Parathyroid adenoma (tissue), 2 donors: ENCODE measurements at regions not wholly inside any gene's neighbourhood (a gene's known extent, or its start where the extent isn't known, plus 50 kb on each side); places are given as distances from the start of the nearest gene placed in this dataset.

ENCODE experiments used
- H2AFZ ChIP-seq: fragments of 300-600 bp; sonication (generic); one replicate; pipeline ENCODE4 v1.7.0; 2017; ENCODE audit warnings: antibody characterized with exemption, mild to moderate bottlenecking
- H3K27ac ChIP-seq: fragments of 300-600 bp; sonication (generic); one replicate; pipeline ENCODE4 v1.7.0; 2017
- H3K27me3 ChIP-seq: fragments of 300-600 bp; sonication (generic); one replicate; pipeline ENCODE4 v1.7.0; 2017; ENCODE audit warnings: low read length; ENCODE audit not compliant: control insufficient read depth, insufficient read depth
- H3K36me3 ChIP-seq: fragments of 300-600 bp; sonication (generic); one replicate; pipeline ENCODE4 v1.7.0; 2017; ENCODE audit warnings: low read length; ENCODE audit not compliant: control insufficient read depth, insufficient read depth
- H3K4me1 ChIP-seq: fragments of 300-600 bp; sonication (generic); one replicate; pipeline ENCODE4 v1.7.0; 2017; ENCODE audit warnings: control low read depth
- H3K4me2 ChIP-seq: fragments of 300-600 bp; sonication (generic); one replicate; pipeline ENCODE4 v1.7.0; 2017; ENCODE audit warnings: low read length
- H3K4me3 ChIP-seq: fragments of 300-600 bp; sonication (generic); one replicate; pipeline ENCODE4 v1.7.0; 2017; ENCODE audit warnings: low read depth, low read length
- H3K79me2 ChIP-seq: fragments of 300-600 bp; sonication (generic); one replicate; pipeline ENCODE4 v1.7.0; 2017; ENCODE audit warnings: control low read depth
- H3K9ac ChIP-seq: fragments of 300-600 bp; sonication (generic); one replicate; pipeline ENCODE4 v1.7.0; 2017; ENCODE audit warnings: mild to moderate bottlenecking
- H3K9me3 ChIP-seq: fragments of 300-600 bp; sonication (generic); one replicate; pipeline ENCODE4 v1.7.0; 2017; ENCODE audit warnings: low read length; ENCODE audit not compliant: control insufficient read depth
- TF ChIP-seq, protein P1 (sequence below): fragments of 300-600 bp; sonication (generic); IDR thresholded peaks from one replicate; pipeline ENCODE4 v1.7.0; 2017; ENCODE audit warnings: antibody characterized with exemption, mild to moderate bottlenecking
- donor health status: primary hyperparathyroidism.

DNA sequence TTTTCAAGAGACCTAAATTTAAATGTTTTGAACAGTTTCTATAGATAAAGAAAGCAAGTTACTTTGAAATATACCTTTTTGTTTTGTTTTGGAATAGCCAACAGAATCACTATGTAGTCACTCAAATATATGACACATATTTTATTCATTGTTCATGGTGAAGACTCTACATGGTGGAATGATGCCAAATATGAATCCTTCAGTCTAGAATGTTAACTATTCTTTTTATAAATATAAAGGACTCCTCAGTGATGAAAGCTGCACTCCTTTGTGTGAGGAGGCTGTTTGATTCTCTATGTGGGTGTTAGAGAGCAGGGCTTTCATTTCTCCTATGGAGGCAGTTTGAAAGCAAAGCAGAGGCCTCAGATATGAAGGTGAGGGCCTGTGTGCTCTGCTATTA is 396.4 kb upstream of the LRRTM1 start:
- TF ChIP-seq, protein P1, sequence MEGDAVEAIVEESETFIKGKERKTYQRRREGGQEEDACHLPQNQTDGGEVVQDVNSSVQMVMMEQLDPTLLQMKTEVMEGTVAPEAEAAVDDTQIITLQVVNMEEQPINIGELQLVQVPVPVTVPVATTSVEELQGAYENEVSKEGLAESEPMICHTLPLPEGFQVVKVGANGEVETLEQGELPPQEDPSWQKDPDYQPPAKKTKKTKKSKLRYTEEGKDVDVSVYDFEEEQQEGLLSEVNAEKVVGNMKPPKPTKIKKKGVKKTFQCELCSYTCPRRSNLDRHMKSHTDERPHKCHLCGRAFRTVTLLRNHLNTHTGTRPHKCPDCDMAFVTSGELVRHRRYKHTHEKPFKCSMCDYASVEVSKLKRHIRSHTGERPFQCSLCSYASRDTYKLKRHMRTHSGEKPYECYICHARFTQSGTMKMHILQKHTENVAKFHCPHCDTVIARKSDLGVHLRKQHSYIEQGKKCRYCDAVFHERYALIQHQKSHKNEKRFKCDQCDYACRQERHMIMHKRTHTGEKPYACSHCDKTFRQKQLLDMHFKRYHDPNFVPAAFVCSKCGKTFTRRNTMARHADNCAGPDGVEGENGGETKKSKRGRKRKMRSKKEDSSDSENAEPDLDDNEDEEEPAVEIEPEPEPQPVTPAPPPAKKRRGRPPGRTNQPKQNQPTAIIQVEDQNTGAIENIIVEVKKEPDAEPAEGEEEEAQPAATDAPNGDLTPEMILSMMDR: no peak
- no peak overlapping the region for H2AFZ ChIP-seq
- no peak overlapping the region for H3K27ac ChIP-seq
- H3K4me2 ChIP-seq: no peak overlapping the region
- H3K4me1 ChIP-seq: no peaks in the 10 kb centered on the region
- H3K9me3 ChIP-seq: no peaks in the 10 kb centered on the region
- no peaks in the 10 kb centered on the region for H3K27me3 ChIP-seq
- no peak overlapping the region for H3K4me3 ChIP-seq
- no peaks in the 10 kb centered on the region for H3K79me2 ChIP-seq
- no peak overlapping the region for H3K9ac ChIP-seq
- no peaks in the 10 kb centered on the region for H3K36me3 ChIP-seq
